ENCODE measurements at regions not wholly inside any gene's neighbourhood (a gene's known extent, or its start where the extent isn't known, plus 50 kb on each side); places are given as distances from the start of the nearest gene placed in this dataset.

DNA sequence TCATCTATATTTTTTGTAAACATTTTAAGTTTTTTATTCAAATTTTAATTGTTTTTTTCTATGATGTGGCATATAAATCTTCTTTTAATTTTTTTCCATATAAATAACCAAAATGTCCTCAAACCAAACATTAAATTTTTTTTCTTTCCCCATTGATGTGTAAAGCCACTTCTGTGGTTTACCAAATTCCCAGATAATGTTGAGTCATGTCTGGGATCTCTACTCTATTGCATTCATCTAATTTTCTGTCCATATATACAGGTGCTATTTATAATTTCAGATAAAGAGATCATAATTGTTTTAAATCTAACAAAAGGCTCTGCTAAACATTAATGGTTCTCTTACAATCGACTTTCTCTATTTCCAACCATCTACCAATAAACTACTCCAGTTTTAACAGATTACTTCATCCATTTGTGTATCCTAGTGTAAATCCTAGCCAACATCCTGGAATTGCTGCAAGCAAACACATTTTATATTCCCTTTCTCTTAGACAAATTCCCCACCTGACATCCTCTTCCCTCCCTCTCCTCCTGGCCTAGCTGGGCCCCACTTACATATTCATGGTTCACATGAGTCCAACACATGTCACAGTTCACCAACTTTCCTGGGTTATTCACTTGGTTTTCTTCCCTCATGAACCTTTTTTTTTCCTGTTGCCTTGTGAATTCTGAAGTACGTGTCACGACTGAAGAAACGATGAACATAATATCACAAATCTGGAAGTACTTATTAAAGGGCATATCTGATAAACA is 368.0 kb upstream of the AGTR1 start:
- Histone ChIP-seq H3K9ac (ENCODE audit: low read length) (no peak overlapping the region), H4K20me1 (ENCODE audit: insufficient read depth) (no peaks in the 10 kb centered on the region), H3K9me2 (ENCODE audit: insufficient read depth, low read length) (no peaks in the 10 kb centered on the region), H3K27me3 (ENCODE audit: insufficient read depth, low read depth, low read length) (no peaks in the 10 kb centered on the region), H3K4me3 (ENCODE audit: low read length) (no peak overlapping the region), H3K9me3 (ENCODE audit: low read length) (no peaks in the 10 kb centered on the region), H3K27ac (ENCODE audit: low read length) (peak overlapping the region; percentile 54), H3K36me3 (ENCODE audit: insufficient read depth, low read length) (no peaks in the 10 kb centered on the region), H3K4me2 (ENCODE audit: low read length) (no peak overlapping the region), H3F3A (ENCODE audit: insufficient read depth, low read length, poor library complexity, severe bottlenecking) (peaks cover 8% of the 10 kb centered on the region), H2AFZ (ENCODE audit: low read depth, low read length) (no peak overlapping the region), H3K79me2 (replicated peaks; ENCODE audit: insufficient read depth, low read length) (no peaks in the 10 kb centered on the region)
- TF ChIP-seq, protein P1, sequence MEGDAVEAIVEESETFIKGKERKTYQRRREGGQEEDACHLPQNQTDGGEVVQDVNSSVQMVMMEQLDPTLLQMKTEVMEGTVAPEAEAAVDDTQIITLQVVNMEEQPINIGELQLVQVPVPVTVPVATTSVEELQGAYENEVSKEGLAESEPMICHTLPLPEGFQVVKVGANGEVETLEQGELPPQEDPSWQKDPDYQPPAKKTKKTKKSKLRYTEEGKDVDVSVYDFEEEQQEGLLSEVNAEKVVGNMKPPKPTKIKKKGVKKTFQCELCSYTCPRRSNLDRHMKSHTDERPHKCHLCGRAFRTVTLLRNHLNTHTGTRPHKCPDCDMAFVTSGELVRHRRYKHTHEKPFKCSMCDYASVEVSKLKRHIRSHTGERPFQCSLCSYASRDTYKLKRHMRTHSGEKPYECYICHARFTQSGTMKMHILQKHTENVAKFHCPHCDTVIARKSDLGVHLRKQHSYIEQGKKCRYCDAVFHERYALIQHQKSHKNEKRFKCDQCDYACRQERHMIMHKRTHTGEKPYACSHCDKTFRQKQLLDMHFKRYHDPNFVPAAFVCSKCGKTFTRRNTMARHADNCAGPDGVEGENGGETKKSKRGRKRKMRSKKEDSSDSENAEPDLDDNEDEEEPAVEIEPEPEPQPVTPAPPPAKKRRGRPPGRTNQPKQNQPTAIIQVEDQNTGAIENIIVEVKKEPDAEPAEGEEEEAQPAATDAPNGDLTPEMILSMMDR (IDR thresholded peaks at IDR 0.05; ENCODE audit: poor library complexity, severe bottlenecking), result no peak
- no peak for TF ChIP-seq EZH2 (IDR thresholded peaks at IDR 0.05; ENCODE audit: borderline replicate concordance, insufficient read depth, low read length, poor library complexity, severe bottlenecking)
- TF ChIP-seq RAD21 (conservative IDR thresholded peaks at IDR 0.05), result no peak
- TF ChIP-seq SMC3 (conservative IDR thresholded peaks at IDR 0.05; ENCODE audit: poor library complexity), result no peak
- TF ChIP-seq, protein P2, sequence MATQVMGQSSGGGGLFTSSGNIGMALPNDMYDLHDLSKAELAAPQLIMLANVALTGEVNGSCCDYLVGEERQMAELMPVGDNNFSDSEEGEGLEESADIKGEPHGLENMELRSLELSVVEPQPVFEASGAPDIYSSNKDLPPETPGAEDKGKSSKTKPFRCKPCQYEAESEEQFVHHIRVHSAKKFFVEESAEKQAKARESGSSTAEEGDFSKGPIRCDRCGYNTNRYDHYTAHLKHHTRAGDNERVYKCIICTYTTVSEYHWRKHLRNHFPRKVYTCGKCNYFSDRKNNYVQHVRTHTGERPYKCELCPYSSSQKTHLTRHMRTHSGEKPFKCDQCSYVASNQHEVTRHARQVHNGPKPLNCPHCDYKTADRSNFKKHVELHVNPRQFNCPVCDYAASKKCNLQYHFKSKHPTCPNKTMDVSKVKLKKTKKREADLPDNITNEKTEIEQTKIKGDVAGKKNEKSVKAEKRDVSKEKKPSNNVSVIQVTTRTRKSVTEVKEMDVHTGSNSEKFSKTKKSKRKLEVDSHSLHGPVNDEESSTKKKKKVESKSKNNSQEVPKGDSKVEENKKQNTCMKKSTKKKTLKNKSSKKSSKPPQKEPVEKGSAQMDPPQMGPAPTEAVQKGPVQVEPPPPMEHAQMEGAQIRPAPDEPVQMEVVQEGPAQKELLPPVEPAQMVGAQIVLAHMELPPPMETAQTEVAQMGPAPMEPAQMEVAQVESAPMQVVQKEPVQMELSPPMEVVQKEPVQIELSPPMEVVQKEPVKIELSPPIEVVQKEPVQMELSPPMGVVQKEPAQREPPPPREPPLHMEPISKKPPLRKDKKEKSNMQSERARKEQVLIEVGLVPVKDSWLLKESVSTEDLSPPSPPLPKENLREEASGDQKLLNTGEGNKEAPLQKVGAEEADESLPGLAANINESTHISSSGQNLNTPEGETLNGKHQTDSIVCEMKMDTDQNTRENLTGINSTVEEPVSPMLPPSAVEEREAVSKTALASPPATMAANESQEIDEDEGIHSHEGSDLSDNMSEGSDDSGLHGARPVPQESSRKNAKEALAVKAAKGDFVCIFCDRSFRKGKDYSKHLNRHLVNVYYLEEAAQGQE (IDR thresholded peaks at IDR 0.05; ENCODE audit: borderline replicate concordance), result peak; percentile 46

DNA sequence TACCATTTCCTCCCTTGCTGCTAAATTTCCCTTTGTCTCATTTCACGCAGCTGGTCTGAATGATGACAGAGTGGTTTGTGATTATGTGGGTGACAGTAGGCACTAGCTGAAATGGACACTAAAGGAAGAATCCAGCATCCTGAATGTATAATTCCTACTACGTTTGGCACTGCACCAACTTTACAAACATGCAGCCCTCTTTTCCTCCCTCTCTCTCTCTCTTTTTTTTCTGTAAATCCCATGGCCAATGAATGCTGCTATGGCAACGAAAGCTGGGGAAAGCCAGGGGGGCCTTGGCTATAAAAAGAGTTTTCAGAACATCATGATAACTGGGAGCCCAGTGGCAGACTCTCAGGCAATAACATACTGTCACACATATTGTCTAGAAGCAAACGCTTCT is 367.2 kb upstream of the AGTR1 start:
- H3K27me3 ChIP-seq (ENCODE audit: insufficient read depth, low read depth, low read length), result no peaks in the 10 kb centered on the region
- peaks cover 8% of the 10 kb centered on the region for H3F3A ChIP-seq (ENCODE audit: insufficient read depth, low read length, poor library complexity, severe bottlenecking)
- no peaks in the 10 kb centered on the region for H3K9me3 ChIP-seq (ENCODE audit: low read length)
- TF ChIP-seq, protein P2 (IDR thresholded peaks at IDR 0.05; ENCODE audit: borderline replicate concordance), result no peak
- TF ChIP-seq EP300 (conservative IDR thresholded peaks at IDR 0.05; ENCODE audit: poor library complexity, severe bottlenecking), result no peak
- TF ChIP-seq MXI1 (conservative IDR thresholded peaks at IDR 0.05; ENCODE audit: poor library complexity, severe bottlenecking), result no peak
- TF ChIP-seq TAF1 (IDR thresholded peaks at IDR 0.05; ENCODE audit: low read depth), result no peak
- no peak for TF ChIP-seq RAD21 (conservative IDR thresholded peaks at IDR 0.05)
- TF ChIP-seq SMC3 (conservative IDR thresholded peaks at IDR 0.05; ENCODE audit: poor library complexity), result no peak
- TF ChIP-seq EZH2 (IDR thresholded peaks at IDR 0.05; ENCODE audit: borderline replicate concordance, insufficient read depth, low read length, poor library complexity, severe bottlenecking), result no peak
- no peak for TF ChIP-seq POLR2AphosphoS5 (IDR thresholded peaks at IDR 0.05)
- TF ChIP-seq, protein P1 (IDR thresholded peaks at IDR 0.05; ENCODE audit: poor library complexity, severe bottlenecking), result no peak
- H2AFZ ChIP-seq (ENCODE audit: low read depth, low read length), result no peak overlapping the region
- H3K9ac ChIP-seq (ENCODE audit: low read length), result peak overlapping the region; percentile 15
- peak overlapping the region; percentile 54 for H3K27ac ChIP-seq (ENCODE audit: low read length)
- no peaks in the 10 kb centered on the region for H3K9me2 ChIP-seq (ENCODE audit: insufficient read depth, low read length)
- H3K4me2 ChIP-seq (ENCODE audit: low read length), result peak overlapping the region; percentile 2
- peak overlapping the region; percentile 38 for H3K4me3 ChIP-seq (ENCODE audit: low read length)
- no peaks in the 10 kb centered on the region for H3K79me2 ChIP-seq (replicated peaks; ENCODE audit: insufficient read depth, low read length)
- no peaks in the 10 kb centered on the region for H3K36me3 ChIP-seq (ENCODE audit: insufficient read depth, low read length)
- H4K20me1 ChIP-seq (ENCODE audit: insufficient read depth), result no peaks in the 10 kb centered on the region
